Adrenal gland (tissue), 9 donors: ENCODE measurements at regions not wholly inside any gene's neighbourhood (a gene's known extent, or its start where the extent isn't known, plus 50 kb on each side); places are given as distances from the start of the nearest gene placed in this dataset.

Experiments
- DNase-seq, 7 donors: peaks; one replicate each; pipeline ENCODE4 v3.0.0-alpha.2; 2019 to 2020
- H3K27ac ChIP-seq, 5 donors: fragments of 200-600 bp; sonication (generic) in 4 of 5; 1 replicate in 3 of 5; 2 replicates in 2 of 5; pipeline versions ENCODE4 v1.5.1 to v1.8.0; 2016 to 2020; ENCODE audit warnings: mild to moderate bottlenecking in 1 of 5
- H3K27me3 ChIP-seq: fragments of 200-600 bp; 2 replicates; pipeline ENCODE4 v1.8.0; 2021
- H3K36me3 ChIP-seq, 2 donors: fragments of 200-600 bp; replicated peaks in 1 of 2; 1 replicate in 1 of 2; 2 replicates in 1 of 2; pipeline versions ENCODE4 v1.5.1 to v1.8.0; 2018 to 2022
- H3K4me1 ChIP-seq, 2 donors: fragments of 200-600 bp; replicated peaks in 1 of 2; 1 replicate in 1 of 2; 2 replicates in 1 of 2; pipeline versions ENCODE4 v1.5.1 to v1.8.0; 2018 to 2021
- H3K4me3 ChIP-seq, 4 donors: fragments of 200-600 bp; sonication (generic) in 3 of 4; one replicate each; pipeline ENCODE4 v1.5.1; 2016 to 2018
- H3K9me3 ChIP-seq, 3 donors: fragments of 200-600 bp; sonication (generic) in 1 of 3; replicated peaks in 1 of 3; 1 replicate in 2 of 3; 2 replicates in 1 of 3; pipeline versions ENCODE4 v1.5.1 to v1.8.0; 2016 to 2021
- POLR2A ChIP-seq, 2 donors: fragments of 450-650 bp; IDR thresholded peaks; one replicate each; pipeline ENCODE4 v1.6.1; 2017; ENCODE audit warnings: antibody characterized with exemption in 2 of 2, mild to moderate bottlenecking in 2 of 2, moderate library complexity in 1 of 2
- WGBS, 4 donors: extraction: QIAGEN DNeasy Blood & Tissue Kit in 2 of 4; methylation state at CpG; one replicate each; pipeline versions ENCODE4 v1.1.5 to v1.1.7; 2013 to 2017; 5-methylcytosine and 5-hydroxymethylcytosine counted together
- intact Hi-C, 2 donors: fragments of 100-400 bp; cut with DNase I; formaldehyde crosslinking; loops; one replicate each; pipeline versions ENCODE4 v1.14.1 to v1.15.0; 2022 to 2023
- TF ChIP-seq, protein P1 (sequence below), 6 experiments: fragments of 450-650 bp in 4 of 6; fragments of 200-600 bp in 2 of 6; sonication (generic) in 1 of 6; IDR thresholded peaks; 1 replicate in 5 of 6; 2 replicates in 1 of 6; pipeline versions ENCODE4 v1.5.1 to v1.8.0; 2016 to 2021; ENCODE audit warnings: antibody characterized with exemption in 6 of 6, mild to moderate bottlenecking in 2 of 6, moderate library complexity in 1 of 6
- donor health status: healthy with polysubstance abuse.
- donor health status: Bipolar disorder and iron deficiency.
- donor health status: DM: yes; HTN: yes; CAD: no.
- donor health status: DM: no; HTN: no; CAD: no.
- donor health status: DM: no; HTN: no; CAD: no.

DNA sequence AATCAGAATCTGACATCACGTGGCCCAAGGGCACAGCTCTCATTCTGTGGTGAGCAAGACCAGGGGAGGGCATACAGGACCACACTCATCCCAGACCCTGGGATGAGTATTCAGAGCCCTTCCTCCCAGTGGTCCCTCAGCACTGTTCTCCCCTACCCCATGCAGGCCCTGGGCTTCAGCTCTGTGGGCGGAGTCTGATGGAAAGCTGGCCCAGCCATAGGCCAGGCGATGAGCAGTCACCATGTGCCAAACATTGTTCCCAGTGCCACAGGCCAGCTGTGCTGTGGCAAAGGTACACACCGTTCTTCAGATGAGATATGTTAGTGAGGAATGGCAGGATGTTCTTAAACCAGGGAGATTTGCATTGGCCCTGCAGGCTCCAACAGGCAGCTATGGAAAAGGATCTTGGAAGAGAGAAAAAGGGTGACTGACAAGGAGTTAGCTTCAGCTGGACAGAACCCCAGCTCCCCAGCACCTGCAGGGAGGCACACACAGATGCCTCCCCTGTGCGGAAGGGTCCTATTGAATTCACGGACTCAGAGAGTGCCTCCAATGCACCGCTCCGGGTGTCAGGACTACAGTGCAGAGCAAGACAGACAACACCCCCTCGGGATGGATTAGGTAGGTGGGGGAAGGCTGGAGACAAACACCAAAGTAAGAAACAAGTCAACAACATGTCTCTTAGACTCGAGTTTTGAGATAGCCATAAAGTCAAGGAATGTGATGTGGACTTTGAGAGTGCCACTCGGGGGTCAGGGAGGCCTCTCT, 596.0 kb upstream of the MGMT start:
- TF ChIP-seq, protein P1, sequence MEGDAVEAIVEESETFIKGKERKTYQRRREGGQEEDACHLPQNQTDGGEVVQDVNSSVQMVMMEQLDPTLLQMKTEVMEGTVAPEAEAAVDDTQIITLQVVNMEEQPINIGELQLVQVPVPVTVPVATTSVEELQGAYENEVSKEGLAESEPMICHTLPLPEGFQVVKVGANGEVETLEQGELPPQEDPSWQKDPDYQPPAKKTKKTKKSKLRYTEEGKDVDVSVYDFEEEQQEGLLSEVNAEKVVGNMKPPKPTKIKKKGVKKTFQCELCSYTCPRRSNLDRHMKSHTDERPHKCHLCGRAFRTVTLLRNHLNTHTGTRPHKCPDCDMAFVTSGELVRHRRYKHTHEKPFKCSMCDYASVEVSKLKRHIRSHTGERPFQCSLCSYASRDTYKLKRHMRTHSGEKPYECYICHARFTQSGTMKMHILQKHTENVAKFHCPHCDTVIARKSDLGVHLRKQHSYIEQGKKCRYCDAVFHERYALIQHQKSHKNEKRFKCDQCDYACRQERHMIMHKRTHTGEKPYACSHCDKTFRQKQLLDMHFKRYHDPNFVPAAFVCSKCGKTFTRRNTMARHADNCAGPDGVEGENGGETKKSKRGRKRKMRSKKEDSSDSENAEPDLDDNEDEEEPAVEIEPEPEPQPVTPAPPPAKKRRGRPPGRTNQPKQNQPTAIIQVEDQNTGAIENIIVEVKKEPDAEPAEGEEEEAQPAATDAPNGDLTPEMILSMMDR (IDR thresholded peaks at IDR 0.05): no peak
- TF ChIP-seq POLR2A (IDR thresholded peaks at IDR 0.05): no peak
- no peak for DNase-seq
- 71 to 80% (median 79%) methylated on average over 11 of the region's 11 CpGs for WGBS, 4 donors
- Histone ChIP-seq H3K36me3 (no peaks in the 10 kb centered on the region), H3K4me3 (no peak overlapping the region), H3K9me3 (no peaks in the 10 kb centered on the region), H3K27ac (no peak overlapping the region), H3K27me3 (no peaks in the 10 kb centered on the region), H3K4me1 (no peaks in the 10 kb centered on the region)
- intact Hi-C loops: no loop called here

DNA sequence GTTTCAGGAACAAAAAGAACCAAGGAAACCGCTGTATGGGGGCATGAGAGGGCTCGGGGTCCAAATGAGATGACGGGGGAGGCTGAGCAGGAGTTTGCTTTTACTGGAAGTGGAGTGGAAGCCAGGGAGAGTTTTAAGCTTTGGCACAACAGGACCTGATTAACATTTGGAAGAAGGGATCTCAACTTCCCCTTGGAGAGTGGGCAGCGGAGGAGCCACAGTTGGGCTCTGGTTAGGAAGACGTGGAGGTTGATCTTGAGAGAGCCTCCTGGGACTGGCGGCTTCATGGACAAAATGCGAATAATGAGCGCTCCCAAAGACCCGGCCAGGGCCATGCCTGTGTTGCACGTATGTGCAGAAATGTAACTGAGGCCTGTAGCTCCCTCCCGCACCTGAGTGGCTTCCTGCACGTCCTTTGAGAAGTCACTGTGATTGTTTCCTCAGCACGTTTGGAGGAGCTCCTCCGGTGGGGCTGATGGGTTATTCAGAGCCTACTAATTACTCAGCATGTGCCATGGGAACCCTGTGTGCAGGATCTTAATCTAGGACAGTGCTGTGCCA, 595.3 kb upstream of the MGMT start:
- no peak for DNase-seq
- intact Hi-C loops: no loop called here
- no peaks in the 10 kb centered on the region for H3K9me3 ChIP-seq
- no peak for TF ChIP-seq POLR2A (IDR thresholded peaks at IDR 0.05)
- TF ChIP-seq, protein P1 (IDR thresholded peaks at IDR 0.05): no peak
- no peaks in the 10 kb centered on the region for H3K27me3 ChIP-seq
- H3K4me3 ChIP-seq: no peak overlapping the region
- H3K36me3 ChIP-seq: no peaks in the 10 kb centered on the region
- no peak overlapping the region for H3K27ac ChIP-seq
- 86 to 94% (median 91%) methylated on average over 10 to 14 of the region's 14 CpGs for WGBS, 4 donors
- no peaks in the 10 kb centered on the region for H3K4me1 ChIP-seq

DNA sequence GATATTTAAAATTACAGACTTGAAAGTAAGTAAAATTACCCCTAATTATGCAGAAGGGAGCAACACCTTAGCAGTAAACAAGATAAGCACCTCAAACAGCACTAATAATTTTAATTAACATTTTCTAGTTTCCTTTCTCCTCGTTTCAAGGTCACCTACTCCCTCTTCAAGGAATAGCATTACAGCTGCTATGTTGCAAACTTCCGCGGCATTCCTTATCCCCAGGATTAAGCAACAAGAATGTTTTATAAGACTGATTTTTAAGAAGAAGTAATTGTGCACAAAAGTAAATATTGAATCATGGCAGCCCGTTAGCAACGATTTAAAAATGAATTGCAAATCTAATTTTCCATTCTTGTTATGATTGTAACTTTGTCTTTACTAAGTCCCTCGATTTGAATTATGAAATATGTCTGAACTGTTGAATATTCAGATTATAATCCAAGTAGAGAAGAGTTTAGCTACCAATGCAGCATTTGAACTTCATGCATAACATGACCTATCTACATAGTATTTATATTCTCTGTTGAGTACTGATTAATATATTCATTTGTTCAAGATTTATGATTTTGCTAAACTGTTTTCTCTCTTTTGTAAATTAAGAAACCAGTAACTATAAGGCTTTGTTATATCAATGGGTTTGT, 593.5 kb upstream of the MGMT start:
- no peak overlapping the region for H3K4me3 ChIP-seq
- no peak overlapping the region for H3K27ac ChIP-seq
- H3K36me3 ChIP-seq: no peaks in the 10 kb centered on the region
- H3K4me1 ChIP-seq: no peaks in the 10 kb centered on the region
- intact Hi-C loops: no loop called here
- no peaks in the 10 kb centered on the region for H3K9me3 ChIP-seq
- no peak for DNase-seq
- no peaks in the 10 kb centered on the region for H3K27me3 ChIP-seq
- TF ChIP-seq, protein P1 (IDR thresholded peaks at IDR 0.05): no peak
- WGBS, 4 donors: 53 to 66% (median 62%) methylated on average over 6 of the region's 6 CpGs

DNA sequence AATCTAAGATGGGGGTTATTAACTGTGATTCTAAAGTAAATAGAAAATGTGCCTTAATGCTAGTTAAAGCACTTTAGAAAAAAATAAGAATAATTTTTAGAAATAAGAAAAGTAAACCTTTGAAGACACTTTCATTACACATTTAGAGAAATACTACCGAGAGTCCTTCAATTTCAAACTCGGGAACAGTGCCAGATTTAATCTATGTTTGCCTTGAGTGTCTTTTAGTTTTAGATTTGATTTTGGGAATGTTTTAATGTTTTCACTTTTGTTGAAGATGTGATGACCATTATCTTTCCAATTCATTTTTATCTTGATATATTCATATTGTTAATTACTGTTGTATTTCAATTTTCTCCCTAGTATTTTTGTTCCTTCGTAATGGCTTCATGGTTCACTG, 592.7 kb upstream of the MGMT start:
- no peak overlapping the region for H3K4me3 ChIP-seq
- intact Hi-C loops: no loop called here
- TF ChIP-seq, protein P1 (IDR thresholded peaks at IDR 0.05): no peak
- TF ChIP-seq POLR2A (IDR thresholded peaks at IDR 0.05): no peak
- WGBS, 4 donors: 70 to 77% (median 74%) methylated on average over 3 of the region's 3 CpGs
- no peak overlapping the region for H3K27ac ChIP-seq
- no peaks in the 10 kb centered on the region for H3K36me3 ChIP-seq
- no peaks in the 10 kb centered on the region for H3K27me3 ChIP-seq
- no peaks in the 10 kb centered on the region for H3K4me1 ChIP-seq
- DNase-seq: no peak
- H3K9me3 ChIP-seq: no peaks in the 10 kb centered on the region
